IgD-negative memory B cell (primary cell): ENCODE measurements at regions not wholly inside any gene's neighbourhood (a gene's known extent, or its start where the extent isn't known, plus 50 kb on each side); places are given as distances from the start of the nearest gene placed in this dataset.
"Not testable (repeated sequence)": the region's sequence is repeated elsewhere in the genome, so short reads cannot be mapped to it uniquely, and the experiment has no call there.

Source experiments
- H3K27ac Mint-ChIP-seq, 3 donors: one replicate each; pipeline ENCODE4 v1.8.0; 2020 to 2022; ENCODE audit warnings: mild to moderate bottlenecking in 3 of 3, mixed read lengths in 3 of 3, moderate library complexity in 1 of 3
- H3K27me3 Mint-ChIP-seq: one replicate; pipeline ENCODE4 v1.8.0; 2021; ENCODE audit warnings: mixed read lengths
- H3K36me3 Mint-ChIP-seq: one replicate; pipeline ENCODE4 v1.8.0; 2020; ENCODE audit warnings: mild to moderate bottlenecking, mixed read lengths
- H3K4me1 Mint-ChIP-seq, 3 donors: one replicate each; pipeline ENCODE4 v1.8.0; 2020 to 2022; ENCODE audit warnings: mixed read lengths in 3 of 3, mild to moderate bottlenecking in 1 of 3
- H3K4me3 Mint-ChIP-seq, 4 donors: one replicate each; pipeline ENCODE4 v1.8.0; 2020 to 2022; ENCODE audit warnings: mild to moderate bottlenecking in 4 of 4, mixed read lengths in 4 of 4, moderate library complexity in 3 of 4
- H3K9me3 Mint-ChIP-seq, 3 donors: one replicate each; pipeline ENCODE4 v1.8.0; 2020 to 2021; ENCODE audit warnings: mixed read lengths in 3 of 3, mild to moderate bottlenecking in 1 of 3

DNA sequence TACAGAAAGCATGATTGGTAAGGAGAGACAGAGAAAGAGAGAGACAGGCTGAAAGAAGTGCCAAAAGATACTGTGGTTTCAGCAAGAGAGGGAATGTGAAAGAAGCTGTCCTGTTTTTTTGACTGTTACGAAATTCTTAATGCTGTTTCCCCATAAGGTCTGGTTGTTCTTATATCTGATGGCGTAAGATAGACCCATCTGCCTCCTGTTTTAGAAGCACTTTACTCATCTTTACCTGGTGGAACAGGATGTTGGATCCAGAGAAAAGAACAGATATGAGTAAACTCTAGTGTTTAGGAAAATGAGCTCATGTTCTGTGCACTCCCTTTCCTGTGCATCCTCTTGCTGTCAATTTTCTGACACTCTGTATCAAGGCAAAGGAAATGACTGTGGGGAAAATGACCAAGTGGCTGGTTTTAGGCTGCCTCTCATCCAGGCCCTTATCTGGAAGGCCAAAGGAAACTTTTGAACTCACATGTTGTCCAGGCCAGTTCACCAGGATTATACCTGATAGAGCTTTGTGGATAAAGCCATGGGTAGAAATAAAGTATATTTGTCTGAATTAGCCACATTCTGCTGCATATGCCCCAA, 311.7 kb upstream of the HTR2C start:
- Mint-ChIP-seq H3K4me1 (no peaks in the 10 kb centered on the region), H3K27ac (no peak overlapping the region), H3K36me3 (no peaks in the 10 kb centered on the region), H3K27me3 (no peaks in the 10 kb centered on the region), H3K4me3 (no peak overlapping the region), H3K9me3 (peaks cover 0 to 2% (median 0%) of the 10 kb centered on the region in 3 donors)

DNA sequence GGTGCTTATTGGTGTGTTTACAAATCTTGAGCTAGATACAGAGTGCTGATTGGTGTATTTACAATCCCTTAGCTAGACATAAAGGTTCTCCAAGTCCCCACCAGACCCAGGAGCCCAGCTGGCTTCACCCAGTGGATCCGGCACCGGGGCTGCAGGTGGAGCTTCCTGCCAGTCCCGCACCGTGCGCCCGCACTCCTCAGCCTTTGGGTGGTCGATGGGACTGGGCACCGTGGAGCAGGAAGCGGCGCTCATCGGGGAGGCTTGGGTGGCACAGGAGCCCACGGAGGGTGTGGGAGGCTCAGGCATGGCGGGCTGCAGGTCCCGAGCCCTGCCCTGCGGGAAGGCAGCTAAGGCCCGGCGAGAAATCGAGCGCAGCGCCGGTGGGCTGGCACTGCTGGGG, 313.5 kb upstream of the HTR2C start:
- H3K4me1 Mint-ChIP-seq, H3K27ac Mint-ChIP-seq, H3K36me3 Mint-ChIP-seq, H3K4me3 Mint-ChIP-seq, H3K27me3 Mint-ChIP-seq, H3K9me3 Mint-ChIP-seq: not testable (repeated sequence)

DNA sequence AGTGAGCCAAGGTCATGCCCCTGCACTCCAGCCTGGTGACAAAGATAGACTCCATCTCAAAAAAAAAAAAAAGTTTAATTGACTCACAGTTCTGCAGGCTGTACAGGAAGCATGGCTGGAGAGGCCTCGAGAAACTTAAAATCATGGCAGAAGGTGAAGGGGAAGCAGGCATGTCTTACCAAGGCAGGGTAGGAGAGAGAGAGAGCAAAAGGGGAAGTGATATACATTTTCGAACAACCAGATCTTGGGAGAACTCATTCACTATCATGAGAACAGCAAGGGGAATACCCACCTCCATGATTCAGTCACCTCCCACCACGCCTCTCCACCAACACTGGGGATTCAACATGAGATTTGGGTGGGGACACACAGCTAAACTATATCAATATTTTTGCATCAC, 315.2 kb upstream of the HTR2C start:
- Mint-ChIP-seq H3K9me3 (peaks cover 0 to 2% (median 0%) of the 10 kb centered on the region in 3 donors), H3K4me3 (no peak overlapping the region), H3K4me1 (no peaks in the 10 kb centered on the region), H3K27me3 (no peaks in the 10 kb centered on the region), H3K36me3 (no peaks in the 10 kb centered on the region), H3K27ac (no peak overlapping the region)

DNA sequence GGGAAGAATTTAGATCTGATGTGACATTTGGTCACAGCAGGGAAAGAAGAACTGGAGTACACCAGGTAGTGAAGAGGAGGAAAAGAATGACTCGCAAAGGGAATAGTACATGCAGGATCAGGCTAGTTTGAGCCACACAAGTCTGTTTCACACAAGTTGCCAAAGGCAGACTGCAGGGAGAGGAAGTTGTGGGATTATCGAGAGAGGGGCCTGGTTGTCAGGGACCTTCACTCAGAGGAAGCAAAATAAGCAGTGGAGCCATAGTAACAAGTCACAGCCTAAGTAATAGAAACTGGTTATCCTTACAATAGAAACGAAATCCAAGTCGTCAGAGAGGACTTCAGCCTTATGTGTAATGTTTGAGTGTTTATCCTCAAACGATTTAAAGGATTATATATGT, 316.7 kb upstream of the HTR2C start:
- H3K4me1 Mint-ChIP-seq: no peaks in the 10 kb centered on the region
- peaks cover 0 to 2% (median 0%) of the 10 kb centered on the region in 3 donors for H3K9me3 Mint-ChIP-seq
- H3K27ac Mint-ChIP-seq: no peak overlapping the region
- no peaks in the 10 kb centered on the region for H3K36me3 Mint-ChIP-seq
- no peaks in the 10 kb centered on the region for H3K27me3 Mint-ChIP-seq
- H3K4me3 Mint-ChIP-seq: no peak overlapping the region

DNA sequence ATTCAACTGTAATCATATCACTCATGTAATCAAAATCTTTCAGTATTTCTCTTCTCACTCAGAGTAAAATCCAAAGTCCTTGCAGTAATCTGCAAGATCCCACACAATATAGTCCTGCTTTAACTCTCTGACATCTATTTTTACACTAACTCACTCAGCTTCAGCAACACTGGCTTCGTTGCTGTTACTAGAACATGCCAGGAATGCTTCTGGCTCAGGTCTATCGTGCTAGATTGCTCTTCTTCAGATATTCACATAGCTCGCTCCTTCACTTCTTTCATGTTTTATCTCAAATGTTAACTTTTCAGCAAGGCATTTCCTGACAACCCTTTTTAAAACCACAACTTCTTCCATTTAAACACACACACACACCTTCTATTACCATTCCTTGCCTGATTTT, 331.7 kb upstream of the HTR2C start:
- peaks cover 2% of the 10 kb centered on the region for H3K27me3 Mint-ChIP-seq
- H3K4me1 Mint-ChIP-seq: no peaks in the 10 kb centered on the region
- H3K36me3 Mint-ChIP-seq: no peaks in the 10 kb centered on the region
- no peaks in the 10 kb centered on the region for H3K9me3 Mint-ChIP-seq
- no peak overlapping the region for H3K27ac Mint-ChIP-seq
- H3K4me3 Mint-ChIP-seq: no peak overlapping the region

DNA sequence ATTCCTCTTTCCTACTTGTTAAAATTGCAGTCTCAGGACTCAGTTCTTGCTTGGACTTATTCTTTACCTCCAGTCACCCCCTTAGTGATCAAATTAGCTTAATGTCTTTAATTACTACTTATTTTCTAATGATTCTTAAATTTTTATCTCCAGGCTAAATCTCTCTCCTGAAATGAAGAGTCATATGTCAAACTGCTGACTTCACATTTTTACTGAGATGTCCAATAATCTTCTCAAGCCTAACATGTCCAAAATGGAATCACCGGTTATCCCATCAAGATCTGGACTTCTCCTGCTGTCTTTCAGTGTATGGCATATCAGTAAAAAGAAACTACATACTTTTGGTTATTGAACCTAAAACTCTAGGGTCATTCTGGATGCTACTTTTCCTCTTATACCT, 332.3 kb upstream of the HTR2C start:
- Mint-ChIP-seq H3K27ac (no peak overlapping the region), H3K9me3 (no peaks in the 10 kb centered on the region), H3K27me3 (peaks cover 2% of the 10 kb centered on the region), H3K4me3 (no peak overlapping the region), H3K4me1 (no peaks in the 10 kb centered on the region), H3K36me3 (no peaks in the 10 kb centered on the region)

DNA sequence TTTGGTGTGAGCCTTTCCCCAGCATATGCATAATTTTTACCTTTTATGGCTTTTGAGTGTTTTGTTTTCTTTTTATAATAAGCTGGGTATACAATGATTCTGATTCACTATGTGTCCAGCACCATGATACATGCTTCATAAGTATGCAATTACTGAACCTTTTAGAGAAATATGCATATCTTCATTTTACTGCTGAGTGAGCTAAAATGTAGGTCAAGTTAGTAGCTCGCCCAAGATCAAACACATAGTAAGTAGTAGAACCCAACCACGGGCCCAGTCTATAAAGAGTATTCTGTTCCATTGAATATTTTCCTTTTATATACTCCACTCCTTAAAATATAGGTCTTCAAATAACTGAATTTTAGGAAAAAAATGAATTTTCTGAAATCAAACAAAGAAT, 362.4 kb upstream of the HTR2C start:
- Mint-ChIP-seq H3K27me3 (no peaks in the 10 kb centered on the region), H3K36me3 (no peaks in the 10 kb centered on the region), H3K27ac (no peak overlapping the region), H3K4me1 (no peaks in the 10 kb centered on the region), H3K9me3 (no peaks in the 10 kb centered on the region), H3K4me3 (no peak overlapping the region)

DNA sequence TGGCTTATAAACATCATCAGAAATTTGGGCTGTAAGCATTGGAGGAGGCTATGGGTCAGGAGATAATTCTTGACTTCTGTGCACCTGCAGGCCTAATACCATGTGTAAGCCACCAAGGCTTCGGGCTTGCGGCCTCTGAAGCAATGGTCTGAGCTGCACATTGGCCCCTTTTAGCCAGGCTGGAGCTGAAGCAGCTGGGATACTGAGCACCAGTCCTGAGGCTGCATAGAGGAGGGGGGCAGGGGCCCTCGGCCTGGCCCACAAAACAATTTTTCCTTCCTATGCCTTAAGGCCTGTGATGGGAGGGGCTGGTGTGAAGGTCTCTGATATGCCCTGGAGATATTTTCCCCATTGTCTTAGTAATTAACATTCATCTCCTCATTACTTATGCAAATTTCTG, 373.0 kb upstream of the HTR2C start:
- H3K4me3 Mint-ChIP-seq: no peak overlapping the region
- no peaks in the 10 kb centered on the region for H3K4me1 Mint-ChIP-seq
- H3K27ac Mint-ChIP-seq: no peak overlapping the region
- H3K27me3 Mint-ChIP-seq: no peaks in the 10 kb centered on the region
- no peaks in the 10 kb centered on the region for H3K36me3 Mint-ChIP-seq
- no peaks in the 10 kb centered on the region for H3K9me3 Mint-ChIP-seq

DNA sequence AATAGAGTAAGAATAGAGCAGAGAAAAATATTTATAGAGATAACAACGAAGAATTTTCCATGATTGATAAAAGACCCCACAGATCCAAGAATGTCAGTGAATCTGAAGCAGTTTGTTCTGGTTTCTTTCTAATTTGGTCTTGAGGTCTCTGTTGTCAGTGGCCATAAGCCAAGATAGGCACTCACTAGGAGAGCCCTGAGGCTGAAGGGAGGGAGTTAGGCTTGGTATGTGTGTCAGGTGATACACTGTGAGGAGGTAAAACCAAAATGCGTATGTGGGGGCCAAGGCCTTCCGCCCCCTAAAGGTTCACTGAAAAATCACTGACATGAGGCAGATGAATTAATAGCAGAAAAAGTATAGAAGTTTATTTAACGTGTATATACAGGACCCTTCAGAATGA, 382.3 kb upstream of the HTR2C start:
- Mint-ChIP-seq H3K4me1 (no peaks in the 10 kb centered on the region), H3K9me3 (no peaks in the 10 kb centered on the region), H3K27me3 (no peaks in the 10 kb centered on the region), H3K4me3 (no peak overlapping the region), H3K27ac (no peak overlapping the region), H3K36me3 (no peaks in the 10 kb centered on the region)

DNA sequence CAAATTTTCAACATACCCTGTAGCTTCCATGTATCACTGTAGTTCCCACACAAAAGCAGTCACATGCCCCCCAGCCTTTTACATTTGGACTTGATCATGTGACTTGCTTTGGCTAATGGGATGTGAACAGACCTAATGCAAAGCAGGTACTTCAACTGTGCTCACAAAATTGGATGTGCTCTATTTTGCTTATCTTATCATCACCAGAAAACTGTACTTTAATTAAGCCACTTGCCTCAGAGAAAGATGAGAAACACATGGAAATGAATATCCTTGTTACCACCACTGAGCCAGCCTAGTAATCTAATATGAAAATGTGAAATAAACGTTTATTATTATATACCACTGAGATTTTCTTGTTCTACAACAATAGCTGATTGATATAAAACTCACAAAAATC, 402.7 kb upstream of the HTR2C start:
- H3K4me3 Mint-ChIP-seq: no peak overlapping the region
- H3K27me3 Mint-ChIP-seq: peaks cover 4% of the 10 kb centered on the region
- no peak overlapping the region for H3K27ac Mint-ChIP-seq
- H3K36me3 Mint-ChIP-seq: no peaks in the 10 kb centered on the region
- no peaks in the 10 kb centered on the region for H3K4me1 Mint-ChIP-seq
- peaks cover 0 to 6% (median 4%) of the 10 kb centered on the region in 3 donors for H3K9me3 Mint-ChIP-seq

DNA sequence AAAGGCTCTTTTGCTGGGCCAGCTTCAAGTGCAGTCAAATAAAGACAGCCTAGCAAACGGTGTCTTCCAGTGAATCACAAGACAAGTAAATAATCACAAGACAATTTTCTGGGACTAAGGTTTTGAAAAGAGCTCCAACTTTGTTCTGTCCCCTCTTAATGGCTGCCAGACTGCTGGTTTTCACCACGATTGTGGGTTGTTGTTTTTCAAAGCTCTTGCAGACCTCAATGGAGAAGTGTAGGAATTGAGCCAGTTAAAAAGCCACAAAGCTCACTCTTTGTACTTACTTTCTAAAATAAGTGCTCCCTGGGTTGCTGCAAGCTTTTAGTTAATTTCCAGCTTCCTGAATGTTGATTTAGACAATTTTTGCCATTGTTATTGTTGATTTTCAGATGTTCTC, 405.8 kb upstream of the HTR2C start:
- Mint-ChIP-seq H3K27me3 (peaks cover 2% of the 10 kb centered on the region), H3K9me3 (no peaks in the 10 kb centered on the region), H3K27ac (no peak overlapping the region), H3K4me3 (no peak overlapping the region), H3K4me1 (no peaks in the 10 kb centered on the region), H3K36me3 (no peaks in the 10 kb centered on the region)

DNA sequence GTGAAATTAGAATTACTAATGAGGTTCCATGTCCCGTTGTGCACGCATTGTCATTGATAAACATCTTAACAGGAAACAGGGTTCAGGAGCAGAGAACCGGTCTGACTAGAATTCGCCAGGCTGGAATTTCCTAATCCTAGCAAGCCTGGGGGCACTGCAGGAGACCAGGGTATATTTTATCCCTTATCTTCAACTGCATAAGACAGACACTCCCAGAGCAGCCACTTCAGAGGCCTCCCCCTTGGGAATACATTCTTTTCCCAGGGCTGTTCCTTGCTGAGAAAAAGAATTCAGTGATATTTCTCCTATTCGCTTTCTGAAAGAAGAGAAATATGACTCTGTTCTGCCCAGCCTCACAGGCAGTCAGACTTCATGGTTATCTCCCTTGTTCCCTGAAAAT, 416.6 kb upstream of the HTR2C start:
- not testable (repeated sequence) for H3K36me3 Mint-ChIP-seq, H3K4me3 Mint-ChIP-seq, H3K27ac Mint-ChIP-seq, H3K27me3 Mint-ChIP-seq, H3K9me3 Mint-ChIP-seq, H3K4me1 Mint-ChIP-seq

DNA sequence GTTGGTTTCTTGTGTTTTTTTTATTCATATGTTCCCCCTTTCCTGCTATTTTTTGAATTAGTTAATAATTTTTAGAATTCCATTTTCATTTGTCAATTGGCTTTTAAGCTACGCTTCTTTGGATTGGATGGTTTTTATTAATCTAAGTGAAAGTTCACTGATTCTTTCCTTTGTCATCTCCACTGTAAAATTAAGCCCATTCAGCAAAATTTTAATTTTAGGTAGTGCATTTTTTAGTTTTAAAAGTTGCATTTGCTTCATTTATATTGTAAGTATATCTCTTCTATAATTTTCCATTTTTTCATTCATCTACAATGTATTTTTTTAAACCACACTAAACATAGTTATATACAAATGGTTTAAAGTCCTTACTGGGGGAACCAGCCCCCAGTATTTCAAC, 417.3 kb upstream of the HTR2C start:
- no peak overlapping the region for H3K27ac Mint-ChIP-seq
- H3K4me3 Mint-ChIP-seq: no peak overlapping the region
- peaks cover 1% of the 10 kb centered on the region for H3K36me3 Mint-ChIP-seq
- peaks cover 1 to 2% (median 2%) of the 10 kb centered on the region in 3 donors for H3K9me3 Mint-ChIP-seq
- H3K4me1 Mint-ChIP-seq: no peaks in the 10 kb centered on the region
- peaks cover 2% of the 10 kb centered on the region for H3K27me3 Mint-ChIP-seq

DNA sequence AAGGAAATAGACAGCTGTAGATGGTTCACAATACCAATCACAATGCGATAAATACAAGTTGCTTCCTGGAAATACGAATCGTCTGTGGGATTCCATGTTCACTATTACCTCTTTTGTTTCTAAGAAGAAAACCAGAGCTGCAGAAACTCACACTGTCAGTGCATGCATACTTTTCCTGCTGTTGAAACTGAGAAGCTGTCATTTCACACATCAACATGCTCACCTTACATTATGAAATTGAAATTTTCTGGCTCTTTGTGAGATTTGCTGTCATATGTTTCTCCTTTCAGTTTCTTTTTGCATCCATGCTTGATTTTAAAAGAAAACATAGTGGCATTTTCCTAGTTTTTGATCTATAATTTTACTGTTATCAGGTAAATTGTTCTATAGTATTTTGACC, 418.3 kb upstream of the HTR2C start:
- Mint-ChIP-seq H3K4me1 (no peaks in the 10 kb centered on the region), H3K36me3 (peaks cover 1% of the 10 kb centered on the region), H3K4me3 (no peak overlapping the region), H3K27ac (no peak overlapping the region), H3K9me3 (peaks cover 2 to 5% (median 4%) of the 10 kb centered on the region in 3 donors), H3K27me3 (peaks cover 1% of the 10 kb centered on the region)

DNA sequence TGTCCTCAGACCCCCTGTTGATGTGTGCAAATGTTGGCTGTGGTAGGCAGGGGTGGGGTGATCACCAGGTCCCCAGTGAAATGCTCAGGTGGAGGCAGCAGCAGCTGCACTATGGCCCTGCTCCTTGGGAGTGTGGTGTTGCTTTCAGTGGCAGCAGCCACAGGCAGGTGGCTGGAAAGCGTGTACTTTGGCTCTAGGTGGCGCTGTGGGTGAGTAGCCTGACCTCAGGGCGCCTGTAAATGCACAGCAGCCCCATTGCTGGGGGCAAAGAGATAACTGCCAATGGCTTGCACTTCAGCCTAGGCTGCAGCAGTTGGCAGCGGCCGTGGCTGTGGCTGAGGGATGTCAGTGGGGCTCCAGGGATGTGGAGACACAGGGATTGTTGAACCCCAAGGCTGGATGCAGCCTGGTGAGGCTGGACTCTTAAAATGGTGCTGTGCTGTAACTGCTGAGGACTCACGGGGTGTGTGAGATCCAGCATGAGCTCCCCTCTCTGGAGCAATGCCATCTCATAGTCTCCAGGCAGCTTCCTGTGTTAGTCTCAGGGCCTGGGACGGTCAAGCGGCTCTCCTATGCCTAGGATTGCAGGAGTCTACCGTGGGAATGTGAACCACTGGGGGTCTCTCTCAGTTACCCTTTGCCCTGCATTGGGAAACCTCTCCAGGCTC, 421.7 kb upstream of the HTR2C start:
- peaks cover 2 to 4% (median 3%) of the 10 kb centered on the region in 3 donors for H3K9me3 Mint-ChIP-seq
- no peaks in the 10 kb centered on the region for H3K4me1 Mint-ChIP-seq
- H3K4me3 Mint-ChIP-seq: no peak overlapping the region
- H3K27me3 Mint-ChIP-seq: peaks cover 1% of the 10 kb centered on the region
- peak overlapping the region in 1 of 3 donors; percentile 37 for H3K27ac Mint-ChIP-seq
- peaks cover 1% of the 10 kb centered on the region for H3K36me3 Mint-ChIP-seq

DNA sequence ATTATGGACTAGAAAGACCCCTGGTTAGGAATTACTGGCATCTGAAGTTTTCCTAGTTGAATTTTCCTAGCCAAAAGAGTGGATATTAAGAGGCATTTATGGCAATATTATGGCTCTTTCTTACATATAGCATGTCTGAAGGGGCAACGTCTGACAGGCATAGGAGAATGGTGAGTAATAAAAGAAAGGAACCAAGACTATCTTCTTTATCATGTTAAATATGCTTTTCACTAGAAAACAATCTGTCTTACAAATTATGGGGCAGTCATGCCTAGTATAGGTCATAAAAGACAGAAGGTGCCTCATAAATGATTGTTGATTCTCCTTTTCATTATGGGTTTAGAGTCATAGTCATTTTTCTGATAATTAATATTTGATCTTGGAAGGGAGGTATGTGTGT, 431.1 kb upstream of the HTR2C start:
- Mint-ChIP-seq H3K27ac (no peak overlapping the region), H3K4me1 (no peaks in the 10 kb centered on the region), H3K27me3 (no peaks in the 10 kb centered on the region), H3K4me3 (no peak overlapping the region), H3K9me3 (peaks cover 0 to 2% (median 0%) of the 10 kb centered on the region in 3 donors), H3K36me3 (no peaks in the 10 kb centered on the region)
